Mesothelial cell of epicardium (in vitro differentiated cells): ENCODE measurements at regions not wholly inside any gene's neighbourhood (a gene's known extent, or its start where the extent isn't known, plus 50 kb on each side); places are given as distances from the start of the nearest gene placed in this dataset.

ENCODE experiments used
- DNase-seq, 2 experiments: peaks; one replicate each; pipeline ENCODE4 v3.0.0; 2021; ENCODE audit warnings: low spot score in 2 of 2; ENCODE audit not compliant: unreplicated experiment in 2 of 2
- H3K27ac Mint-ChIP-seq: 2 replicates; pipeline ENCODE4 v1.8.0; 2021; ENCODE audit warnings: mixed read lengths
- H3K27me3 Mint-ChIP-seq: 2 replicates; pipeline ENCODE4 v1.8.0; 2021; ENCODE audit warnings: low read depth, mixed read lengths
- H3K36me3 Mint-ChIP-seq: 2 replicates; pipeline ENCODE4 v1.8.0; 2021; ENCODE audit warnings: mixed read lengths
- H3K4me1 Mint-ChIP-seq: 2 replicates; pipeline ENCODE4 v1.8.0; 2021; ENCODE audit warnings: mixed read lengths
- H3K4me3 Mint-ChIP-seq: 2 replicates; pipeline ENCODE4 v1.8.0; 2021; ENCODE audit warnings: mild to moderate bottlenecking, moderate library complexity, mixed read lengths
- H3K9me3 Mint-ChIP-seq: 2 replicates; pipeline ENCODE4 v1.8.0; 2021; ENCODE audit warnings: mixed read lengths
- CTCF ChIP-seq: fragments of 200-600 bp; sonication (generic); IDR thresholded peaks from one replicate; pipeline ENCODE4 v1.5.0; 2021; ENCODE audit warnings: antibody characterized with exemption; ENCODE audit not compliant: unreplicated experiment

DNA sequence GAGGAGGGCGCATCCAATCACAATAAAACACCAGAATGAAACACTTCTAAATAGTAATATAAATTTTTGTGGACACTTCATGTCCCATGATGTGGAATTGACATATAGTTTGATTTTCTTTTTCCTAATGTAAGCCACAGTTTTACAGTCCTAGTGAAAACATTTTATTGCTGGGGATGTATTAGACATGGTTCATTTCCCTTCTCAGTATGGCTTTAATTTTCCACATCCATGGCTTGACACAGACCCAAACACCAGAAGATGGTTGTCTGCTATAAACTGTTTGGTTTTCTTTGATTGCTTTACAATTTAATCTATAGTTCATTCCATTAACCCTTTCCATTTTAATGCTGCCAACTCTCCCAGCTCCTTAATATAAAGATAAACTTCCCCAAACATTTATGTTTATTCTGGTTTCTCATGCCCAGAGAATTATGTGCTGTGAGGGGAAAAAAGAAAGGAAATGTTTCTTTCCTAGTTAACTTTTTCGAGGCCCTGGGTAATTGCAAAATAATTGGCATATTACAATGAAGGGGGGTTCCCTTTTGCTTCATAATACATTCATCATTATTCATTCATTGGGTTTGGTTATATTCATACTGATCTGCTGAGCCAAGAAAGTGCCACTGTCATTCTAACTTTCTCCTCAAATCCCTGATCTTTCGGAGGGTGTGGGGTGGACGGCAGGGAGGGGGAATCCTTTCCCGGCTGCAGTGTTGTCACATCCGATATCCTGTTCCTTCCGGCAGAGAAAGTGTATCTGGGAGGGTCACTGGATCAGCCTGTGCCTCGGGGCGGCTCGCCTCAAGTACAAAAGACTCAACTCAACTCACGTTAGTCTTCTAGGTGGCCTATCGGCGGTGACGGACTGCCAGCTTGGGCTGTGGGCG, 127.6 kb upstream of the TFAP2D start:
- H3K27me3 Mint-ChIP-seq: peaks cover 18% of the 10 kb centered on the region
- H3K36me3 Mint-ChIP-seq: no peaks in the 10 kb centered on the region
- H3K4me3 Mint-ChIP-seq: no peak overlapping the region
- no peak for TF ChIP-seq CTCF
- H3K9me3 Mint-ChIP-seq: no peaks in the 10 kb centered on the region
- H3K4me1 Mint-ChIP-seq: no peaks in the 10 kb centered on the region
- no peak for DNase-seq
- H3K27ac Mint-ChIP-seq: no peak overlapping the region

- TF ChIP-seq CTCF: no peak
- no peak overlapping the region for H3K27ac Mint-ChIP-seq
- DNase-seq: no peak
- no peak overlapping the region for H3K4me3 Mint-ChIP-seq
- peaks cover 2% of the 10 kb centered on the region for H3K4me1 Mint-ChIP-seq
- H3K27me3 Mint-ChIP-seq: peaks cover 13% of the 10 kb centered on the region
- no peaks in the 10 kb centered on the region for H3K36me3 Mint-ChIP-seq
- no peaks in the 10 kb centered on the region for H3K9me3 Mint-ChIP-seq
Observed at GRCh38 chr6:50586331-50586675, 127.0 kb upstream of the TFAP2D start.

DNA sequence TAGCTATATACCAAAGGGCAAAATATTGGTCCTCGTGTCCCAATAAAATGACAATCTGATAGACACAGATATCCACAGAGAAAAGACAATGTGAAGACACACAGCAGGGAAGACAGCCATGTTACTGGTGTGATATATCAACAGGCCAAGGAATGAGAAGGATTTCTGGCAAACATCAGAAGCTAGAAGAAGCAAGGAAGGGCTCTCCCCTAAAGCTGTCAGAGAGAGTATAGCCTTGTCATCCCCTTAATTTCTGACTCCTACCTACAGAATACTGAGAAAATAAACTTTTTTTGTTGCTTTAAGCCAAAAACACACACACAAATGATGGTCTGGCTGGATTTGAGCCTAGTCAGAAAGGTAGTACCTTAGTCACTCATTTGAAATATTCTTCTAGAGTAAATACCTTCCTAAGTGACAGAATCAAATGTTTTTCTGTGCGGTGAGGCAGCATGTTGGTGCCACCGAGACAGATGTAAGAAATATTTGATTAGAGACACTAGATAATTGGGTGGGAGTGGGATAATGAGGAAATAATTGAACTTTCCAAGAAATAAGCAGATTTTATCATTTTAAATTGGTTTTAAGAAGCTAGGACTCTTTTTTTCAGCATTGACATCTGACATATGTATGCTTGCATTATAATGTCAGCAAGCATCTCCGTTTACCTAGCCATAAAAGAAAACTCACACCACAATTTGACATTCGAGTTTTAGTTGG, 123.4 kb upstream of the TFAP2D start:
- H3K27me3 Mint-ChIP-seq: peaks cover 7% of the 10 kb centered on the region

GRCh38 chr6:50591135-50591534, 122.2 kb upstream of the TFAP2D start:
- Mint-ChIP-seq H3K36me3 (no peaks in the 10 kb centered on the region), H3K9me3 (no peaks in the 10 kb centered on the region), H3K4me3 (no peak overlapping the region), H3K4me1 (peaks cover 5% of the 10 kb centered on the region), H3K27ac (peak overlapping the region; percentile 53), H3K27me3 (peaks cover 5% of the 10 kb centered on the region)
- no peak for DNase-seq
- no peak for TF ChIP-seq CTCF

More for the DNA sequence above, 123.4 kb upstream of the TFAP2D start:
- no peak for DNase-seq
- Mint-ChIP-seq H3K9me3 (no peaks in the 10 kb centered on the region), H3K36me3 (no peaks in the 10 kb centered on the region), H3K4me1 (peaks cover 5% of the 10 kb centered on the region), H3K4me3 (no peak overlapping the region), H3K27ac (no peak overlapping the region)
- no peak for TF ChIP-seq CTCF

- peaks cover 18% of the 10 kb centered on the region for H3K4me1 Mint-ChIP-seq
- no peak for TF ChIP-seq CTCF
Observed at GRCh38 chr6:50600280-50600679, 113.0 kb upstream of the TFAP2D start.

More at GRCh38 chr6:50600280-50600679, 113.0 kb upstream of the TFAP2D start:
- Mint-ChIP-seq H3K27me3 (peaks cover 16% of the 10 kb centered on the region), H3K36me3 (no peaks in the 10 kb centered on the region), H3K9me3 (no peaks in the 10 kb centered on the region), H3K27ac (no peak overlapping the region), H3K4me3 (no peak overlapping the region)
- DNase-seq: no peak
